GM19240 (cell line): ENCODE measurements at regions not wholly inside any gene's neighbourhood (a gene's known extent, or its start where the extent isn't known, plus 50 kb on each side); places are given as distances from the start of the nearest gene placed in this dataset.
A peak's percentile ranks its signal among the peaks of the same experiment; 100 is the strongest.

Experiments used
- DNase-seq: peaks from one replicate; pipeline ENCODE4 v3.0.0; 2011; ENCODE audit warnings: low spot score; ENCODE audit not compliant: insufficient read length

GRCh38 chr1:168631671-168632400, 55.4 kb downstream of the XCL1 start:
- DNase-seq = no peak

- DNase-seq = no peak
Observed at GRCh38 chr1:168634951-168635532, 58.6 kb downstream of the XCL1 start.

GRCh38 chr1:168636200-168636599, 59.8 kb downstream of the XCL1 start:
- DNase-seq = no peak

GRCh38 chr1:168636642-168637111, 60.3 kb downstream of the XCL1 start:
- DNase-seq = no peak

- peak; percentile 19 for DNase-seq
Observed at GRCh38 chr1:168637350-168637991, 61.1 kb downstream of the XCL1 start.

DNA sequence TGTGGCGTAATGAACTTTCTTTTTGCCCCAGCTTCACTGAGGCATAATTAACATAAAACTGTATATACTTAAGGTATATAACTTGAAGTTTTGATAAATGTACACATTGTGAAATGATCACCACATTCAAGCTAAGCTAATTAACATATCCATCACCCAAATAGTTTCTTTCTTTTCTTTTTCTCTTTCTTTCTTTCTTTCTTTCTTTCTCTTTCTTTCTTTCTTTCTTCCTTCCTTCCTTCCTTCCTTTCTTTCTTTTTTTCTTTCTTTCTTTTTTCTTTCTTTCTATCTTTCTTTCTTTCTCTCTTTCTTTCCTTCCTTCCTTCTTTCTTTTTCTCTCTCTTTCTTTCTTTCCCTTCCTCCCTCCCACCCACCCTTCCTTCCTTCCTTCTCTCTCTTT, 62.5 kb downstream of the XCL1 start:
- no peak for DNase-seq

DNA sequence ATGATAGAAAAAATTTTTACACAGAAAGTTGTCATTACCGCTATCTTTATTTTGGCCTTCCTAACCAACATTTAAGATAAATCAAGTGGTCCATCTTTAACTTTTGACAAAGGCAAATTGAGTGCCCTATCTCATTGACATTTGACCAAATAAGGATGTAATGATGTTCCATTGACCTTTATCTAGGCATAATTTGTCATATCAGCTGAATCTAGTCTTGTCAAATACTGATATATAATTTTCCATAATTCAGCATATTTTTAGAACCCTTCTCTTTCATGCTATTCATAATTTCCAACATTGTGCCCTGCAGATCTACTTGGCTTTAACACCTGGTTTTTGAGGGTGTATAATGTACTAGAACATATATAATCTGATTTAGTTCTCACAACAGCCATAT, 63.8 kb downstream of the XCL1 start:
- DNase-seq = no peak

- DNase-seq = no peak
Observed at GRCh38 chr1:168640836-168641235, 64.4 kb downstream of the XCL1 start.

DNA sequence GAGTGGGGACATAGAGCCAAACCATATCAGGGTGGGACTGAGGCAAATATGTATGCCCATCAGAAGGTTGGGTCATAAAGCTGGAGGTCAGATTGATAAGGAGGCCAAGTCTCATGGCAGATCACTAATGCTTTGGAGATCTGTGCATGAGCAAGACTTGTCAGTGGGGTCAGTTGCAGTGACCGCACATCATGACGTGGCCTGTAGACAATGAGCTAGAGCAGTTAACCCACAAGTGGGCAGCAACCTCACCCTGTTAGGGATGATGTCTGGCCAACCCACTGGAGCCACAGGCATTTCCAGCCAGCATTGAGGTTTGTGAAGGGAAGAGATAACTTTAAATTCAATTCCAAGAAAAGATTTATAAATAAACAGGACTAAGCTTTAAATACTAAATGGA, 66.7 kb downstream of the XCL1 start:
- DNase-seq = no peak
